IPS-20b (cell line): ENCODE measurements at regions not wholly inside any gene's neighbourhood (a gene's known extent, or its start where the extent isn't known, plus 50 kb on each side); places are given as distances from the start of the nearest gene placed in this dataset.

ENCODE experiments used
- H3K27ac ChIP-seq: one replicate; pipeline ENCODE4 v1.5.1; 2013; ENCODE audit warnings: low read length
- H3K27me3 ChIP-seq: 2 replicates; pipeline ENCODE4 v1.6.1; 2013; ENCODE audit warnings: mild to moderate bottlenecking, low read length, inconsistent platforms; ENCODE audit not compliant: insufficient read depth
- H3K36me3 ChIP-seq: 2 replicates; pipeline ENCODE4 v1.6.1; 2013; ENCODE audit warnings: low read depth, mild to moderate bottlenecking, inconsistent platforms, low read length, moderate library complexity; ENCODE audit not compliant: insufficient read depth
- H3K4me1 ChIP-seq: 2 replicates; pipeline ENCODE4 v1.6.1; 2013; ENCODE audit warnings: mild to moderate bottlenecking, control low read depth, inconsistent platforms, low read length, moderate library complexity; ENCODE audit not compliant: insufficient read depth
- H3K4me3 ChIP-seq: 2 replicates; pipeline ENCODE4 v1.5.1; 2013; ENCODE audit warnings: mild to moderate bottlenecking, low read length, inconsistent platforms
- H3K9ac ChIP-seq: 2 replicates; pipeline ENCODE4 v1.6.1; 2013; ENCODE audit warnings: low read depth, mild to moderate bottlenecking, inconsistent platforms, low read length, moderate library complexity
- H3K9me3 ChIP-seq: 2 replicates; pipeline ENCODE4 v1.6.1; 2013; ENCODE audit warnings: mild to moderate bottlenecking, low read depth, low read length, inconsistent platforms; ENCODE audit not compliant: insufficient read depth

DNA sequence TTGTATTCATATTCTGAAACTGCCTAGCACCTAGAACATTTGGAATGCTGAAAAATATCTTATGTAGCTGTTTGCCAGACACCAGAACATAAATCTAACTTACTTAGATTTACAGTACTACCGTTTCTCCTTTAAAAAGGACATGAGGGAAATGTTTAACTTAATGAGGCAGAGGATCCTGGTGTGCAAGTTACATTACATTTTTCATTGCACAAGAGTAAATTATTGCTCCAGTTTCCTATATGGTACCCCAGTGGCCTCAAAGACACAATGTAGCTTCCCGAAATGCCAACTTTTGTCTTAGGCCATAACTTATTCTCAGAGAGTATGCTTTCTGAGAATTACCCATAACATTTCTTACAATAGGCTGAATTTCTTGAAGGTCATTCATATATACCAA lies 105.5 kb upstream of the DTNA start:
- Histone ChIP-seq H3K9me3 (no peaks in the 10 kb centered on the region), H3K27me3 (no peaks in the 10 kb centered on the region), H3K27ac (no peak overlapping the region), H3K36me3 (no peaks in the 10 kb centered on the region), H3K4me1 (no peaks in the 10 kb centered on the region), H3K4me3 (no peak overlapping the region), H3K9ac (no peak overlapping the region)

DNA sequence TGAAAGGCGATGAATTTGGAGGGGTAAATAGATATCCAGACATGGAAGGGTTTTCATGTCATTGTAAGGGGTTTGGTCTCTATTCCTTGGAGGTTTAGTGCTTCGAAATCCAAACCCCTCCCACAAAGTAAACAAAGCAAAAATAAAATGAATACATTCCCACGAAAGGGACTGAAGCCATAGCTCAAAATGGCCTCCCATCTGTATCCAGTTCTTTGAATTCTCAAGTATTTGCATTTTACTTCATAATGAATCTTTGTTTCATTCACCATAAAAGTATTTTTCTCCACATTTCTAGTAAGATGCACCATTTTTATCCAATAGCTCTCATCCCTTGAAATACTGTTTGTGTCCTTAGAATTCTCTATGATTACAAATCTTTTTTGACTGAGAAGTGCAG lies 103.2 kb upstream of the DTNA start:
- no peaks in the 10 kb centered on the region for H3K36me3 ChIP-seq
- H3K27ac ChIP-seq: no peak overlapping the region
- no peaks in the 10 kb centered on the region for H3K4me1 ChIP-seq
- no peak overlapping the region for H3K9ac ChIP-seq
- H3K4me3 ChIP-seq: no peak overlapping the region
- no peaks in the 10 kb centered on the region for H3K27me3 ChIP-seq
- no peaks in the 10 kb centered on the region for H3K9me3 ChIP-seq

DNA sequence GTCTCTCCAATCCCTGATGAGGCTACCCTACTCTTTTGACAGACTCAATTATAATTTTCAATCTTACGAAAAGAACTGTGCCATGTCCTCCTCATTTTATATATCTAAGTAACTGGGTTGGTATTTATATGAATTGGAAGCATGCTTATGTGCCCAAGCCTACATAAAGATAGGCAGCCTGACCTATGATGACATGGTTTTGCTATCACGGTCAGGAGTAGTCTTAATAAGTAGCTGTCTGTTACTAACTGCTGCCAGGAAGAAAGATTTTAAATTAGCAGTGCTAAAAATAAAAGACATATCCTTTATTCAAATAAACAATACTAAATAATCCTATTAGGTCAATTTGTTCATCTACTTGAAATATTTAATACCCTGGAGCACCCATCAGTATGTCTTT lies 102.0 kb upstream of the DTNA start:
- Histone ChIP-seq H3K27ac (no peak overlapping the region), H3K36me3 (no peaks in the 10 kb centered on the region), H3K27me3 (no peaks in the 10 kb centered on the region), H3K9ac (no peak overlapping the region), H3K4me1 (no peaks in the 10 kb centered on the region), H3K4me3 (no peak overlapping the region), H3K9me3 (no peaks in the 10 kb centered on the region)

DNA sequence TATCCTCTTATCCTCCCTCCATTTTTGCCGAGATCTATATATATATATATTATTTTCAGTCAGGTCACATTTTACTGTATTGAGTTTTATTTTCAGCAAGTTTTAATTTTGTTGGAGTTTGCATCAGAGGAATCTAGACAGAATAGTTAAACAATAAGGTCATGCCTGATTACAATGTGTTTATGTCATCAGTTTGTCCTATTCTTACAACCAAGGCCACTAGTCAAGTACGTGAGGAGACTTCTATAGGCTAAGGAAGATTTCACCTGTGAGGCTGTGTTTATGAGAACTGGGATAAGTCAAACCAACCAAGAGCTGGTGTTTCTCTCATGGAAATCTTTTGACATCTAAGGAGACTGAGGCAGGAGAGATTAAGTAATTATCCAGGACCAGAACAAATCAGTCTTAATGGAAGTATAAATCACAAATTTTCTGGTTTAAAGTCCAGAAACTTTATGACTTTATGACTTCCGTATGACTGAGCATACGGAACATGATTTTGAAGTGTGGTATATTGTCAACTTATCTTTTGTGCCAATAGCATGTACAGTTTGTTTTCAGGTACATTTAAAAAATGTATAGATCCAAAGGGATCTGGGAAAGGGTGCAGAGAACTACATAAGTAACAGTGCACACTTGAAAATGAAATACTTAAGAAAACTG lies 100.0 kb upstream of the DTNA start:
- Histone ChIP-seq H3K4me3 (no peak overlapping the region), H3K27me3 (no peaks in the 10 kb centered on the region)

DNA sequence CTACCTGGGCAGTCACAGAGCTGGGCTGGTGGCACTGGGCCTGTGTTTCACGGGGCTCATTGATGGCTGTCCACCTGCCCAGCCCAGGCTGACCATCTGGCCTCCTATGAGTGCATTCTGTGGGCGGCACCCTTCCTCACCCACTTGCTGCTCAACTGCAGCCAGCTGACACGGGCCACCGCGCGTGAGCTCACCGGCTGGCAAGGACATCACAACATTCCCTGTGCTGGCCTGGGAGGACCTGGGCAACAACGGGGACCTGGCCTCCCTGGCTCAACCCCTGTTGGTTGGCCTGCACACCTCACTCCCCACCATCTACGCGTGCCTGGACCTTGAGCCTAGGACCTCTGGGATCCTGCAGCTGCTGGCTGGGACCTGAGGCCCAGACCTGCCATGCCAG lies 98.2 kb upstream of the DTNA start:
- no peaks in the 10 kb centered on the region for H3K27me3 ChIP-seq
- no peak overlapping the region for H3K4me3 ChIP-seq
- H3K9ac ChIP-seq: no peak overlapping the region
- no peaks in the 10 kb centered on the region for H3K36me3 ChIP-seq
- peaks cover 7% of the 10 kb centered on the region; the same call in 1 of the 2 replicates for H3K9me3 ChIP-seq
- H3K27ac ChIP-seq: no peak overlapping the region
- H3K4me1 ChIP-seq: no peaks in the 10 kb centered on the region

More for the DNA sequence above, 100.0 kb upstream of the DTNA start:
- Histone ChIP-seq H3K9ac (no peak overlapping the region), H3K9me3 (no peaks in the 10 kb centered on the region), H3K27ac (no peak overlapping the region), H3K36me3 (no peaks in the 10 kb centered on the region), H3K4me1 (no peaks in the 10 kb centered on the region)

DNA sequence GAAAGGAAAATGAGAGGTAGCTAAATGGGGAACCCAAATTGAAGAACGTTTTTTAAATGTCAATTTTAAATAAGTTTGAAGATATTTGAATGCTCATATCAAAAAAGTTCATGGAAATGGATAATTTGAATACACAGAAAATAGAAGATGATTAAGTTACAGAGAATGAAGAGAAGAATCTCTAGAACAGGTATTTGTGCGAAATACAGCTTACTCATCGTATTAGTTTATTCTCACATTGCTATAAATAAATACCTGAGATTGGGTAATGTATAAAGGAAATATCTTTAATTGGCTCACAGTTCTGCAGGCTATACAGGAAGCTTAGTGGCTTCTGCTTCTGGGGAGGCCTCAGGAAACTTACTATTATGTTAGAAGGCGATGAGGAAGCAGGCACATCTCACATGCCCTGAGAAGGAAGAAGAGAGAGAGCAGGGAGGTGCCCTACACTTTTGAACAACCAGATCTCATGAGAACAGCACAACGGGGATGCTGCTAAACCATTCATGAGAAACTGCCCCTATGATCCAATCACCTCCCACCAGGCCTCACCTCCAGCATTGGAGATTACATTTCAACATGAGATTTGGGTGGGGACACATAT lies 89.7 kb upstream of the DTNA start:
- Histone ChIP-seq H3K27ac (no peak overlapping the region), H3K27me3 (no peaks in the 10 kb centered on the region), H3K4me3 (no peak overlapping the region), H3K36me3 (no peaks in the 10 kb centered on the region), H3K9me3 (peaks cover 7% of the 10 kb centered on the region; the same call in 1 of the 2 replicates), H3K9ac (no peak overlapping the region), H3K4me1 (no peaks in the 10 kb centered on the region)

DNA sequence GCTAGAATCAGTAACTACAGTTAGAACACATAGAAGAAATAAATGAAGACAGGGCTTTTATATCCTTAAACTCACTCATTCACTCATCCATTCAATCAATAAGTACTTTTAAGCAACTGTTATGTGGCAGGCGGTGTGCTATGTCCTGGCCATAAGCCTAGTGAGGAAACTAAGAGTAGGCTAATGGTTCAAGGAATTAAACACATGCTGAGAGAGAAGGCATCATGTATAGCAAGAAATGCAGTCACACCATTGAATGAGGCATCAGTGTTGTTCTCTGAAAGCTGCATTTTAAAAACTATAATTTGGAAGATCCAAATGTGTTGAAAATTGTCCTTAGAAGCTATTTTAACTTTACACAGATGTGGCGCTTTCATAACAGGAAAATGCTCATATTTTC lies 86.5 kb upstream of the DTNA start:
- no peaks in the 10 kb centered on the region for H3K9me3 ChIP-seq
- no peak overlapping the region for H3K27ac ChIP-seq
- H3K36me3 ChIP-seq: no peaks in the 10 kb centered on the region
- no peaks in the 10 kb centered on the region for H3K27me3 ChIP-seq
- H3K4me3 ChIP-seq: no peak overlapping the region
- H3K9ac ChIP-seq: no peak overlapping the region
- no peaks in the 10 kb centered on the region for H3K4me1 ChIP-seq

DNA sequence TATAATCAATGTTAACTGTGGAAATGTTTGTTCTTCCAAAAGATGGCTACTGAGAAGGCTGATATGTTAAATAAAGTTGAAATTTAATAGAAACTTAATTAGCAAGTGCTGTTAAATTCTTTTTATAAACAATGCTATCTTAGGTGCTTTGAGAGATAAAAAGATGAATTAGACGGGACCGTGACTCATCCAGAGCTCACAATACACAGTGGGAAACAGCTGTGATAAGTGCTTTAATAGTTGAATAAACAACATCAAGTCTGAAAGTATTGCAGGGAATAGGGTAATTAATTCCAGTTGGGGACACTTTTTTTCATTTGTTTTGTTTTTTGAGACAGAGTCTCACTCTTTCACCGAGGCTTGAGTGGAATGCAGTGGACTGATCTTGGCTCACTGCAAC lies 85.5 kb upstream of the DTNA start:
- H3K36me3 ChIP-seq: no peaks in the 10 kb centered on the region
- H3K27me3 ChIP-seq: no peaks in the 10 kb centered on the region
- no peak overlapping the region for H3K27ac ChIP-seq
- no peak overlapping the region for H3K9ac ChIP-seq
- H3K4me1 ChIP-seq: no peaks in the 10 kb centered on the region
- no peaks in the 10 kb centered on the region for H3K9me3 ChIP-seq
- H3K4me3 ChIP-seq: no peak overlapping the region

DNA sequence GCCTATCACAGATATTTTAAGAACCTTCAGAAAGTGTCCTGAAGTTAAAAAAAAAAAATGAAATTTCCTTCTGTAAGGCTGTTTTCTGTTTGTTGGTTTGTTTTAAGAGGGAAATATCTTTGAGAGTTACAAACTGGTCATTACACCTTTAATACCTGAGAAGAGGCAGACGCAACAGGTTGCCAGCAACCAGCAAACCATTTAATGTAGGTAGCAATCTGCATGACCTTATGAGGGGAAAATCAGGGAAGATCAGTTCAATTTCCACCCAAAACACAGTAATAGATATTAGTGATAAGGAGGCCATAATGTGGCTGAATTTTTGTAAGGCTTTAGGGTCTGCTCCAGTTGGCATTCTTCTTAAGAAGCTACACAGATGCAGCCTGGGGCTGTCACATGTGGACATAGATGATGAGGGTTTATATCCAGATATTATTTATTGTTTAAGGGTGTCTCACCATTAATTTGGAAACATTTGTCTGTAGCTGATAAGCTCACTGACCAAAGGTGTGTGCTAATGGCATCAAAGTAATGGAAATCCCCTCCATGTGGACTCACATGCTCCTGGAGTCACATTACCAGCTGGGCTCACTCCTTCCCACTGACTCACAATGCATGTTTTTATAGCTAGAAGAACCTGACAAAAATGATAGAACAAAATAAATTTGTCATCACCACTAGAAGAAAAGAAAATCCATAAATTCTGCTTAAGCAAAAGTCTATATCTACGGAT lies 83.5 kb upstream of the DTNA start:
- Histone ChIP-seq H3K27me3 (no peaks in the 10 kb centered on the region), H3K36me3 (no peaks in the 10 kb centered on the region), H3K4me3 (no peak overlapping the region), H3K27ac (no peak overlapping the region), H3K4me1 (no peaks in the 10 kb centered on the region), H3K9me3 (no peaks in the 10 kb centered on the region), H3K9ac (no peak overlapping the region)

DNA sequence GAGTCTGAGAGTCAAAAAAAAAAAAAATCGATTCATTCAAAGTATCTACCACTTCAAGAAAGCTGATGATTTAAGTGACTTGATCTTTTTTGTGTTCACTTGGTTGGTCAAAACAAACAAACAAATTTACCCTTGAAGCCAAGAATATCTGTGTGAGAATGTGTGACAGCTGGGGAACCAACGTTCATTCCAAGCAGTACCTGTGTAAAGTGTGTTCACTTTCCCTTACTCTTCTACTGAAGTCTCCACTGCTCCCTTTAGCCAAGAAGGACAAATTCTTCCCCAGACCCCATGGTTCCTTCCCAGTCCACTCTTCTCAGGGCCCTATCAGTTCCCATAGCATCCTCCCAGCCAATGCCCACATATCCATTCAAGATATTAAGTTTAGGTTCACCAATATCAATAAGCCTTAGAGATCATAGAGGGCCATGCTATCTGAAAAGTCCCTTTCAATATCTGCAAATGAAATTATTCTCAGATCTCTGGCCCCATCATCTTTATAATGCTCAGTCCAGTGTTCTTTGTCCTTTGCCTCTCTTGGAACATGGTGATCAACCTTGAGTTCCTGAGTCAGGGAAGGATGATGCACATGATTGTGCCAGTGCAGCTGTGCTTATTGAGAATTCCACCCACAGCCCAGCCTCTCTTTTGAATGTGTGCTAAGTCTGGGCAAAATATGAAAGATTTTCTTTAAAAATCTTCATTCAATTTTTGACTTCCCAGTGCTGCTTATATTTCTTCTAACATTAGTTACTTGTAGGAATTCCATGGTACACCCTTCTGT lies 82.8 kb upstream of the DTNA start:
- H3K4me3 ChIP-seq: no peak overlapping the region
- H3K9ac ChIP-seq: no peak overlapping the region
- H3K9me3 ChIP-seq: no peaks in the 10 kb centered on the region
- H3K27ac ChIP-seq: no peak overlapping the region
- H3K27me3 ChIP-seq: no peaks in the 10 kb centered on the region
- H3K4me1 ChIP-seq: no peaks in the 10 kb centered on the region
- H3K36me3 ChIP-seq: no peaks in the 10 kb centered on the region

DNA sequence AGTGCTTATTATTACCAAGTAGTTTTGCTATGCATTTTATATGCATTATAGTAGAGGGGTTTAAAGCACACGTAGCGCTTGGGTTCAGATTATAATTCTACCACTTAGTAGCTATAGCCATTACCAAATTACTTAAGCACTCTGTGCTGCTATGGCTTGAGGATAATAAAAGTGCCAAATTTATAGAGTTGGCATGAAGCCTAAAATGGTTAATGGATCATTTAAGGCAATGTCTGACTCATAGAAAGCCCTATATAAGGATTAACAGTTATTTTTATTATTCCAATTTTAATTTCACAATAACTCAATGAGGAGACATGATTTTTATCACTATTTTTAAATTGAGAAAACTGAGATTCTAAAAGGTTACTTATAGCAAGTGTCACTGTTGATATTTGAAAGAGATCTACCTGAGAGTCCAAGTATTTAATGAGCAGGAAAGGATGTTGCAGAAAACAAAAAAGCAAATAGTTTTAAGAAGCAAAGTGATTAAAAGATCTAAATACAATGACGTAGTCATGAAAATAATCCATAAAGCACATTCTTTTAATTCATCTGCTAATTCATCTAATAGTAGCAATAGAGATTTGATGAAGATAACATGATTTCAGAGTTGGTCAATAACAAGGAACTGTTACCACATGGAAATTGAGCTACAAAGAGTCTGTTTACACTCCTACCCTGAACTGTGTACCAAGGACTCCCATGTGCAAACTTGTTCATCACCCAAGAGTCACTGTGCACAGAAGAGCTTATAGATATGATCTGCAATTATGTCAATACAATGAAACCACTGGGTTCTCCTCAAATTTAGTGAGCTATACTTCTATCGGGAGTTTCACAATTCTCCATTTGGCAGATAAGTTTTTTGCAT lies 78.8 kb upstream of the DTNA start:
- Histone ChIP-seq H3K36me3 (no peaks in the 10 kb centered on the region), H3K4me3 (no peak overlapping the region), H3K9ac (no peak overlapping the region), H3K27ac (no peak overlapping the region), H3K4me1 (no peaks in the 10 kb centered on the region), H3K27me3 (no peaks in the 10 kb centered on the region), H3K9me3 (no peaks in the 10 kb centered on the region)
